D721Med (cell line): ENCODE measurements at regions not wholly inside any gene's neighbourhood (a gene's known extent, or its start where the extent isn't known, plus 50 kb on each side); places are given as distances from the start of the nearest gene placed in this dataset.

Source experiments
- DNase-seq: peaks from one replicate; pipeline ENCODE4 v3.0.0; 2011; ENCODE audit warnings: low spot score; ENCODE audit not compliant: insufficient read length
- FAIRE-seq: peaks from 2 replicates; lab custom pipeline; 2011; peaks lifted over from hg19 to GRCh38; lab: Jason Lieb, UNC
- CTCF ChIP-seq: IDR thresholded peaks from 2 replicates; pipeline ENCODE4 v1.5.1; 2012; ENCODE audit warnings: mild to moderate bottlenecking, control low read depth; ENCODE audit not compliant: insufficient read depth; ENCODE audit errors: missing control alignments

- DNase-seq (no peak), FAIRE-seq (no peak)
Measured at GRCh38 chr5:56763711-56764466, 51.5 kb upstream of the MAP3K1 start.

GRCh38 chr5:56763182-56763581 lies 52.2 kb upstream of the MAP3K1 start:
- TF ChIP-seq CTCF = no peak
- DNase-seq = no peak
- no peak for FAIRE-seq

More at GRCh38 chr5:56763711-56764466, 51.5 kb upstream of the MAP3K1 start:
- TF ChIP-seq CTCF = no peak

- TF ChIP-seq CTCF = no peak
- FAIRE-seq (no peak), DNase-seq (no peak)
Measured at GRCh38 chr5:56761151-56761885, 54.0 kb upstream of the MAP3K1 start.

GRCh38 chr5:56760723-56761122 lies 54.6 kb upstream of the MAP3K1 start:
- DNase-seq = no peak
- no peak for TF ChIP-seq CTCF
- no peak for FAIRE-seq

GRCh38 chr5:56759521-56760216 lies 55.7 kb upstream of the MAP3K1 start:
- FAIRE-seq (no peak), DNase-seq (no peak)
- TF ChIP-seq CTCF = no peak

- DNase-seq (no peak), FAIRE-seq (no peak)
- TF ChIP-seq CTCF = no peak
Measured at GRCh38 chr5:56757077-56757476, 58.3 kb upstream of the MAP3K1 start.
